SKM-1 treated with dmso at 0.1 percent for 144 hours (cell line): ENCODE measurements at regions not wholly inside any gene's neighbourhood (a gene's known extent, or its start where the extent isn't known, plus 50 kb on each side); places are given as distances from the start of the nearest gene placed in this dataset.

Experiments used
- DNase-seq: peaks from one replicate; lab custom pipeline; 2025; ENCODE audit not compliant: unreplicated experiment; lab: John Stamatoyannopoulos, UW

GRCh38 chr2:21281384-21281783, 157.6 kb downstream of the TDRD15 start:
- DNase-seq = no peak

GRCh38 chr2:21281791-21282514, 158.2 kb downstream of the TDRD15 start:
- DNase-seq = no peak

- peak; percentile 4 for DNase-seq
Measured at GRCh38 chr2:21282515-21282898, 158.7 kb downstream of the TDRD15 start.

GRCh38 chr2:21288299-21288698, 164.5 kb downstream of the TDRD15 start:
- no peak for DNase-seq

GRCh38 chr2:21288739-21289520, 165.2 kb downstream of the TDRD15 start:
- DNase-seq = no peak

- DNase-seq = no peak
Measured at GRCh38 chr2:21289551-21289950, 165.8 kb downstream of the TDRD15 start.

- no peak for DNase-seq
Measured at GRCh38 chr2:21289989-21290388, 166.2 kb downstream of the TDRD15 start.

GRCh38 chr2:21291426-21291825, 167.7 kb downstream of the TDRD15 start:
- DNase-seq = no peak

GRCh38 chr2:21294446-21294845, 170.7 kb downstream of the TDRD15 start:
- no peak for DNase-seq

GRCh38 chr2:21299411-21299810, 175.6 kb downstream of the TDRD15 start:
- no peak for DNase-seq

- DNase-seq = no peak
Measured at GRCh38 chr2:21301871-21302455, 178.2 kb downstream of the TDRD15 start.

GRCh38 chr2:21303876-21304275, 180.1 kb downstream of the TDRD15 start:
- DNase-seq = no peak

GRCh38 chr2:21305581-21305980, 181.8 kb downstream of the TDRD15 start:
- no peak for DNase-seq

- no peak for DNase-seq
Measured at GRCh38 chr2:21306235-21306634, 182.5 kb downstream of the TDRD15 start.

GRCh38 chr2:21307037-21307436, 183.3 kb downstream of the TDRD15 start:
- no peak for DNase-seq

- no peak for DNase-seq
Measured at GRCh38 chr2:21310493-21310892, 186.7 kb downstream of the TDRD15 start.

GRCh38 chr2:21314322-21314835, 190.6 kb downstream of the TDRD15 start:
- no peak for DNase-seq

- peak; percentile 18 for DNase-seq
Measured at GRCh38 chr2:21317131-21317530, 193.4 kb downstream of the TDRD15 start.

GRCh38 chr2:21318263-21318662, 194.5 kb downstream of the TDRD15 start:
- no peak for DNase-seq

GRCh38 chr2:21326152-21326551, 202.4 kb downstream of the TDRD15 start:
- DNase-seq = no peak

- DNase-seq = no peak
Measured at GRCh38 chr2:21328177-21328576, 204.4 kb downstream of the TDRD15 start.
